AG09309 (cell line): ENCODE measurements at regions not wholly inside any gene's neighbourhood (a gene's known extent, or its start where the extent isn't known, plus 50 kb on each side); places are given as distances from the start of the nearest gene placed in this dataset.
A peak's percentile ranks its signal among the peaks of the same experiment; 100 is the strongest.

Experiments used
- DNase-seq: peaks from one replicate; pipeline ENCODE4 v3.0.0-alpha.2; 2010; ENCODE audit warnings: low read depth
- H3K4me3 ChIP-seq: 2 replicates; pipeline ENCODE4 v1.5.1; 2011; ENCODE audit warnings: mild to moderate bottlenecking, low read depth, low read length, moderate library complexity; ENCODE audit not compliant: control insufficient read depth
- TF ChIP-seq, protein P1 (sequence below): IDR thresholded peaks from 2 replicates; pipeline ENCODE4 v1.5.1; 2011; ENCODE audit warnings: mild to moderate bottlenecking, low read depth, low read length, inconsistent platforms; ENCODE audit not compliant: insufficient read depth, control insufficient read depth; ENCODE audit errors: missing control alignments

DNA sequence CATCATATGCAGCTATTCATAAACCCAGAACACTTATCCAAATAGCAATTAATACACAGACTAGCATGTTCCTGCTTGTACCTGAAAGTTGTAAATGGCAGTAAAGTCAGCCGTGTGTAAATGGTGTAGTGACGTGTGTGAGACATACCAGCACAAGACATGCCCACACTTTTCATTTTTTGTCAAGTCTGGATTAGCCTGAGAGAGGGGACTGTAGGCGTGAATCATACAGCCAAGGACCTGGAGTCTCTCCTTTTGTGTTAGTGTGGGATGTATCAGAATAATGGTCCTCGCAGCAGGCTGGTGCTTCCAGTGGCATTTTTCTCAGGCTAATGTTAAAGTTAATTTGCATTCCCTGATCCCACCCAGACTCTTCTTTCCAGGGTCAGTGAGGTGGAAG is 116.8 kb upstream of the BMAL1 start:
- TF ChIP-seq, protein P1, sequence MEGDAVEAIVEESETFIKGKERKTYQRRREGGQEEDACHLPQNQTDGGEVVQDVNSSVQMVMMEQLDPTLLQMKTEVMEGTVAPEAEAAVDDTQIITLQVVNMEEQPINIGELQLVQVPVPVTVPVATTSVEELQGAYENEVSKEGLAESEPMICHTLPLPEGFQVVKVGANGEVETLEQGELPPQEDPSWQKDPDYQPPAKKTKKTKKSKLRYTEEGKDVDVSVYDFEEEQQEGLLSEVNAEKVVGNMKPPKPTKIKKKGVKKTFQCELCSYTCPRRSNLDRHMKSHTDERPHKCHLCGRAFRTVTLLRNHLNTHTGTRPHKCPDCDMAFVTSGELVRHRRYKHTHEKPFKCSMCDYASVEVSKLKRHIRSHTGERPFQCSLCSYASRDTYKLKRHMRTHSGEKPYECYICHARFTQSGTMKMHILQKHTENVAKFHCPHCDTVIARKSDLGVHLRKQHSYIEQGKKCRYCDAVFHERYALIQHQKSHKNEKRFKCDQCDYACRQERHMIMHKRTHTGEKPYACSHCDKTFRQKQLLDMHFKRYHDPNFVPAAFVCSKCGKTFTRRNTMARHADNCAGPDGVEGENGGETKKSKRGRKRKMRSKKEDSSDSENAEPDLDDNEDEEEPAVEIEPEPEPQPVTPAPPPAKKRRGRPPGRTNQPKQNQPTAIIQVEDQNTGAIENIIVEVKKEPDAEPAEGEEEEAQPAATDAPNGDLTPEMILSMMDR = no peak
- H3K4me3 ChIP-seq = no peak overlapping the region
- no peak for DNase-seq

DNA sequence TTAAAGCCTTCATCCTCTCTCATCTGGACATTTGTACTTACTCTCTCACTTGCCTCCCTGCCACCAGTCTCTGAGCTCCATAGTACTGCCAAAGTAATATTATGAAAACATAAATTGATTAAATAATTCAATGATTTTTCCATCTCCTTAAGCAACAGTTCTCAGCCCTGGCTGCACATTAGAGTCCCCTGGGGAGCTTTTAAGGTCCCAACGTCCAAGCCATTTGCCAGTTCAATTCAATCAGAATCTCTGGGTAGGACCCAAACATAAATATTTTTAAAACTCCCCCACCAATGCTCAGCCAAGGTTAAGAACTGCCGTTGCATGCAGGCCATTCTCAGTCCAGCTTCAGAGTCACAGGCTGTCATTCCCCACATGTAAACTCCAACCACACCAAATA is 114.4 kb upstream of the BMAL1 start:
- no peak for DNase-seq
- H3K4me3 ChIP-seq = no peak overlapping the region
- TF ChIP-seq, protein P1 = no peak

DNA sequence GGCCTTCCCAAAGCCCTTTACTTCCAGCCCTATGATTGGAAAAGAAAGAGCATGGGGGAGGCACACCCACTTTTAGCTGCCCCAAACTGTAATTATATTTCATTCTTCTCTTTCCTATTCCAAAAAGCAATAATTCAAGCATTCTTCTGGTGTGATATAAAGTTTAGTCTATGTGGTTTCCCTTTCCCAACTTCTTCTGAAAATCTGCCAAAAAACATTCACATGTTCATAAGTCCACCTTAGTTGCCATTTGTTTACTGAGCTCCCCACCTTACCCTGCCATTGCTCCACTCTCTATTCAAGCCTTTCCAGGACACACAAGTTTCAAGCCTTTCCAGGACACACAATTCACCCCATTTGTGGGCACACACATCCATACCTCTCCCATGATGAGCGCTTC is 111.6 kb upstream of the BMAL1 start:
- no peak for DNase-seq
- TF ChIP-seq, protein P1 = no peak
- H3K4me3 ChIP-seq = no peak overlapping the region

DNA sequence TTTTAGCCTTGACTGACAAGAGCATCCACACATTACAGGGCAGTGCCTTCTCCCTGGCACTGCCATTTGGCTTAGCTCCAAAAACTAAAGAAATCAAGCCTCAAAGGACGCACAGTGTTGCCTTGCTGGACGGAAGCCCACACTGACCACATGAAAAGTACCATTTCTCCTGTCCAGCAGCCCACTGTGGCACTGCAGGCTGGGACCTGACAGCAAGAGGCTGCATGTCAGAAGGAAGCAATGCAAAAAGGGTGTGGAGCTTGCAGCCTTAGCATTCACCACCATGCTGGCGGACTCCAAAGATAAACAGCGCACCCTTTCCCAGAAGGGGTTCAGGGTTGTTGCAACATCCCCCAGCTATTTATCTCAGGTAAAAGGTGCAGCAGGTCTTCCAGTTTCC is 109.3 kb upstream of the BMAL1 start:
- no peak for DNase-seq
- TF ChIP-seq, protein P1 = no peak
- H3K4me3 ChIP-seq = no peak overlapping the region

DNA sequence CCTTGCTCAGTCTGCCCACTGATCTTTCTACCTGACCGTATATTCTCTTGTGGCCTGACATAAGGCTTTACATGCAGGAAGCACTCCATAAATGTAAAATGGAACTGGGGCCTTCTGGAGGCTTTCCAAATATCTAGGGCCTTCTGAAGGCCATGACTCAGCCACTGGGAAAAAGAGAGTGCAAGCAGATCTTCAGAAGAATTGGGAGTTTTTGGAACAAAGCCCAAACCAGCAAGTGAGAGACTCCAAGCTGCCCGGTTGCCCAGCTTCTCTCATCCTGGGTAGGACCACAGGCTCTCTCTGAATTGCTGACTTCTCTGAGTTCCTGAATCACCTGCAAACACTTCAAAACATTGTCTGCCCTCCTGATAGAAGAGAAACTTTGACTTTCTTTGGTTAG is 107.9 kb upstream of the BMAL1 start:
- DNase-seq = peak; percentile 67
- H3K4me3 ChIP-seq = no peak overlapping the region
- TF ChIP-seq, protein P1 = no peak

DNA sequence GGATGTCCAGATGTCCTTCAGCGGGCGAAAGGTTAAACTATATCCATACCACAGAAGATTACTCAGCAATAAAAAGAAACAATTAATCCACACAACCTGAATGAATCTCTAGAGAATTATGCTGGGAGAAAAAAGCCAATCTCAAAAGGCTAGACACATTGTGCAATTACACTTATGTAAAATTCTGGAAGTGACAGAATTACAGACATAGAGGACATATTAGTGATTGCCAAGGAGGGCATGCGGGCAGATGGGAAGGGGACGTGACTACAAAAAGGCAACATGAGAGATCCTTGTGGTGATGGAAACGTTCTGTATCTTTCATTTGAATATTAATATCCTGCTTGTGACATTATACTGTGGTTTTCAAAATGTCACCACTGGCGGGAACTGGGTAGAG is 103.5 kb upstream of the BMAL1 start:
- TF ChIP-seq, protein P1 = no peak
- no peak for DNase-seq
- no peak overlapping the region for H3K4me3 ChIP-seq
